ENCODE measurements at regions not wholly inside any gene's neighbourhood (a gene's known extent, or its start where the extent isn't known, plus 50 kb on each side); places are given as distances from the start of the nearest gene placed in this dataset.
"Not testable (repeated sequence)": the region's sequence is repeated elsewhere in the genome, so short reads cannot be mapped to it uniquely, and the experiment has no call there.

- DNase-seq (ENCODE audit: low read depth): peak; percentile 56
- no peak overlapping the region for H3K4me3 ChIP-seq (ENCODE audit: low read depth, low read length)
These were observed 53.7 kb upstream of the OTOGL start for GRCh38 chr12:80045594-80045993.

GRCh38 chr12:80044694-80045046, 54.7 kb upstream of the OTOGL start:
- H3K4me3 ChIP-seq (ENCODE audit: low read depth, low read length): no peak overlapping the region
- DNase-seq (ENCODE audit: low read depth): peak; percentile 54

- H3K4me3 ChIP-seq (ENCODE audit: low read depth, low read length): no peak overlapping the region
- DNase-seq (ENCODE audit: low read depth): no peak
These were observed 57.6 kb upstream of the OTOGL start for GRCh38 chr12:80041692-80042091.

- no peak for DNase-seq (ENCODE audit: low read depth)
- H3K4me3 ChIP-seq (ENCODE audit: low read depth, low read length): no peak overlapping the region
These were observed 58.3 kb upstream of the OTOGL start for GRCh38 chr12:80041071-80041470.

- H3K4me3 ChIP-seq (ENCODE audit: low read depth, low read length): no peak overlapping the region
- DNase-seq (ENCODE audit: low read depth): no peak
These were observed 59.1 kb upstream of the OTOGL start for GRCh38 chr12:80040075-80040738.

GRCh38 chr12:80038062-80038560, 61.2 kb upstream of the OTOGL start:
- no peak overlapping the region for H3K4me3 ChIP-seq (ENCODE audit: low read depth, low read length)
- no peak for DNase-seq (ENCODE audit: low read depth)

GRCh38 chr12:80033448-80033847, 65.9 kb upstream of the OTOGL start:
- no peak overlapping the region for H3K4me3 ChIP-seq (ENCODE audit: low read depth, low read length)
- peak; percentile 83 for DNase-seq (ENCODE audit: low read depth)

GRCh38 chr12:80032946-80033345, 66.4 kb upstream of the OTOGL start:
- no peak overlapping the region for H3K4me3 ChIP-seq (ENCODE audit: low read depth, low read length)
- no peak for DNase-seq (ENCODE audit: low read depth)

- no peak for DNase-seq (ENCODE audit: low read depth)
- H3K4me3 ChIP-seq (ENCODE audit: low read depth, low read length): no peak overlapping the region
These were observed 68.1 kb upstream of the OTOGL start for GRCh38 chr12:80031229-80031628.

- no peak for DNase-seq (ENCODE audit: low read depth)
- no peak overlapping the region for H3K4me3 ChIP-seq (ENCODE audit: low read depth, low read length)
These were observed 73.7 kb upstream of the OTOGL start for GRCh38 chr12:80025638-80026037.

- no peak overlapping the region for H3K4me3 ChIP-seq (ENCODE audit: low read depth, low read length)
- no peak for DNase-seq (ENCODE audit: low read depth)
These were observed 79.6 kb upstream of the OTOGL start for GRCh38 chr12:80019691-80020090.

- no peak overlapping the region for H3K4me3 ChIP-seq (ENCODE audit: low read depth, low read length)
- DNase-seq (ENCODE audit: low read depth): no peak
These were observed 81.2 kb upstream of the OTOGL start for GRCh38 chr12:80018119-80018518.

- no peak overlapping the region for H3K4me3 ChIP-seq (ENCODE audit: low read depth, low read length)
- no peak for DNase-seq (ENCODE audit: low read depth)
These were observed 82.0 kb upstream of the OTOGL start for GRCh38 chr12:80017261-80017870.

- DNase-seq (ENCODE audit: low read depth): no peak
- no peak overlapping the region for H3K4me3 ChIP-seq (ENCODE audit: low read depth, low read length)
These were observed 81.8 kb upstream of the PPP1R12A start for GRCh38 chr12:80016684-80017083.

- no peak overlapping the region for H3K4me3 ChIP-seq (ENCODE audit: low read depth, low read length)
- no peak for DNase-seq (ENCODE audit: low read depth)
These were observed 80.8 kb upstream of the PPP1R12A start for GRCh38 chr12:80015660-80016059.

- not testable (repeated sequence) for DNase-seq (ENCODE audit: low read depth); H3K4me3 ChIP-seq (ENCODE audit: low read depth, low read length)
These were observed 68.8 kb upstream of the PPP1R12A start for GRCh38 chr12:80003744-80004143.

- DNase-seq (ENCODE audit: low read depth): no peak
- H3K4me3 ChIP-seq (ENCODE audit: low read depth, low read length): no peak overlapping the region
These were observed 66.7 kb upstream of the PPP1R12A start for GRCh38 chr12:80001562-80001961.

GRCh38 chr12:80000831-80001230, 65.9 kb upstream of the PPP1R12A start:
- no peak overlapping the region for H3K4me3 ChIP-seq (ENCODE audit: low read depth, low read length)
- DNase-seq (ENCODE audit: low read depth): no peak

GRCh38 chr12:79998554-79998953, 63.7 kb upstream of the PPP1R12A start:
- H3K4me3 ChIP-seq (ENCODE audit: low read depth, low read length): no peak overlapping the region
- no peak for DNase-seq (ENCODE audit: low read depth)

- peak; percentile 24 for DNase-seq (ENCODE audit: low read depth)
- no peak overlapping the region for H3K4me3 ChIP-seq (ENCODE audit: low read depth, low read length)
These were observed 62.3 kb upstream of the PPP1R12A start for GRCh38 chr12:79997096-79997791.

Measured in skeletal muscle cell (primary cell).